GM21576 (cell line): ENCODE measurements at regions not wholly inside any gene's neighbourhood (a gene's known extent, or its start where the extent isn't known, plus 50 kb on each side); places are given as distances from the start of the nearest gene placed in this dataset.
A peak's percentile ranks its signal among the peaks of the same experiment; 100 is the strongest.

Experiments
- ATAC-seq: cut with Tn5 transposase; IDR thresholded peaks from one replicate; pipeline ENCODE4 v1.9.1; 2021; ENCODE audit warnings: mild to moderate bottlenecking, moderate library complexity; ENCODE audit not compliant: unreplicated experiment

DNA sequence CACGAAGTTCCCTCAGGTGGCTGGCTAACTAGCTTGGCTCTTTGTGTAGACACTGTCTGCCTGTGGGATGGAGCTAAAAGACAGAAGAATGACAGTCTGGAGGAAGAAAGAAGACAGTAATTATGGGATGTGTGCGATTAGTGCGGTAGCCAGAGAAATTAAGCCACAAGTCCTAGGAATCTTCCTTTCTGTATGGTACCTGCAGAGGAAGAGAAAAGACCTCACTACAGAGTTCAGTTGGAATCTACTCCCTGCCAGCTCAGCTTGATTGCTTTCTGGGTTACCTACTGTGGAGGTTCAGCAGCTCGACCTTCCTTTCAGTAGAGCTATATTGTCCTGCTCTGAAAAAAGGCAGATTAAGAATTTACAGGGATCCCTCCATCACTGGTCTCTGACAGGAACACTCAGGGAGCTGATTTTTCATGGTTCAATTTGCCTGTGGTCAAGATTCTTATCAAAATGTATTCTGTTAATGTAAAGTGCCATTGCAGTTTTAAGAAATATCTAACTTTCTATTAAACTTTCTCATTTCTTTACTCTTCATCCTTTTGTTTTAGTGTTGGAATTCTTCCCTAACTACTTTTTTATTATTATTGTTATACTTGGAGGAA is 187.2 kb downstream of the CENPW start:
- ATAC-seq: no peak

DNA sequence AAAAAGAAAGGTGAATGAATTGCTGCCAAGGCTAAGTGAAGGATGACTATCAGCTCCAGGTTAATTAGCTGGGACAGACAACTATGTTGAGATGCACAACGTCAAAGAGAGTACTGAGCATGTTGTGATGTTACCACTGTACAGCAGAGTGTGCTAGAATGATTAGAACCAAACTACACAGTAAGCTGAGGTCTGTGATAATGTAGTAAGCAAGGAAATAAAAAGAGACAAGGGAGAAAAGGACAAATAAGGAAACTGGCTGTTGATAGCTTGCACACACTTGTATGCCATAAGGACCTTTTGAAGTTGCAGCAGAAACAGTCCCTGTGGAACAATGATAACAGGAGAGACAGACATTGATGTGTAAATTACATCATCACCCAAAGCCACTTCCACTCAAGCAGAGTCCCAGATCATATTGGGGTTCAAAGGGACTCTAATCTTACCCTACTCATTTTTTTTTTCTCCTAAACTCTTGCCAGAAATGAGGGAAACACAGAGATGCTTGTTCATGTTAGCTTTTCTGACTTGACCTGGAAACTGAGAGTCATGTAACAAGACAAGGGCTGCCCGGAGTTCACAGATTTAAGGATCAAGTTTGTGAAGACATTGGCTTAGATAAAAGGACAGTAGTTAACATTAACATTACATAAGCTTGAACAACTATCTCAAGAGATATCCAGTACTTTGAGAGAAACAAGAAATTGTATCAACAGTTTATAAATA is 189.9 kb downstream of the CENPW start:
- ATAC-seq: no peak

DNA sequence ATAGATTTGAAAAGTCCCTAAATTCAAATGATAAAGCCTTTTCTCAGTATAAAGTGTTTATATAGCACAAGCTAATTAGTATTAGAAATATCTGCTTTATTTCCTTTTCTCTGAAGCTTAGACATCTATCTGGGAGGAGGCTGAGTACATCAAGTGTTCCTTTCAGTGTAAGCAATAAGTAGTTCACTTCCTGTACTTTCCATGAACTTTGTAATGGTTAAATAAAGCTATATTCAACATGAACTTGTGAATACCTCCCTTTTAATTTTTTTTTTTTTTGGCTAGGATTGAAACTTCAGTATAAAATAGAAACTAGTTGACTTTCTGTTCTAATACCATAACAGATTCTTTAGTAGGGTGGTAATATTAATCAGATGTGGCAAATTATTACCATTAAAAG is 190.9 kb downstream of the CENPW start:
- ATAC-seq: no peak

DNA sequence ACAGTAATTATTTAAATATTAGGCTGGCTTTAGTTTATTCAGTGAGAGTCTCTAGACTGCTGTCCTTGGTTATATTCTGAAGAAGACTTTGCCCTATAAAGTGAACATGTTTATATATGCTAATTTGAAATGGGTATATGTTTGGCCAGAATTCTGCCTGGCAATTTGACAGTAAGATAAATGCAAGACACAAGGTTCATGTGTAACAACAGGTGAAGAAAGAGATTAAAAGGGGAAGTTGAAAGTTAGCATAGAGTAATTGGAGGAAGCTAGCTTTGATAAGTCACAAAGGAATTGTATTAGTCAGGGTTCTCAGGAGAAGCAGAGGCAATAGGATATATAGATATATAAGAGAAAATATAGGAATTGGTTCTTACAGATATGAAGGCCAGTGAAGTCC is 191.4 kb downstream of the CENPW start:
- ATAC-seq: no peak

DNA sequence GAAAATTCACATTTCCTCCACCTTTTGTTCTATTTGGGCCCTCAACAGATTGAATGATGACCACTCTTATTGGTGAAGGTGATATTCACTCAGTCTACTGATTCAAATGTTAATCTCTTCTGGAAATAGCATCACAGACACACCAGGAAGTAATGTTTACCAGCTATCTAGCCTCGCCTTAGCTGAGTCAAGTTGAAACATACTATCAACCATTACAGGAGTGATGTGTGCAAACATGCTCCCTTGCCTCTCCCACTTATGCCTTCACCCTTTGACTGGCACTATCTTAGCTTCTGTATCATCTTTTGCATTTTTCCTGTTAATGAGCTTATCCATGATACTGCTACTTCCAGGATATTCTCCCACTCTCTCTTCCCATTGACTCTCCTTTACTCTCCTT is 191.9 kb downstream of the CENPW start:
- peak; percentile 80 for ATAC-seq

DNA sequence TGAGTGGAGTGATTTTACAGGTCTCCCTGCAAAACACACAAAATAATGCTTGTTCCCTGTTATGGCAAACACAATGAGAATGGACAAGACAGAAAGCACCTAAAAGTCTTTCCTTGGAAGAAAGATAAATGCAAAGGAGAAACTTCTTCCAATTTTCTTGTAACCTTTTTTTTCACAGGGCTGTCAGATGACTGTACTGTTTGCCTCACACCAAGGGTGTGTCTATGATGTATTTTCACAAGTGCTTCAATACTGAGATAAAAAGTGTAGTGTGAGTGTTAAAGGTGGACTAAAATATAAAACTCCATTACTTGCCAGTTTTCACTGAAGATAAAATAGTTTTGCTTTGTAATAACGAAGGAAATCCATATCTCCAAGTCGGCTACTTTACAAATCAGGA is 194.5 kb downstream of the CENPW start:
- no peak for ATAC-seq

DNA sequence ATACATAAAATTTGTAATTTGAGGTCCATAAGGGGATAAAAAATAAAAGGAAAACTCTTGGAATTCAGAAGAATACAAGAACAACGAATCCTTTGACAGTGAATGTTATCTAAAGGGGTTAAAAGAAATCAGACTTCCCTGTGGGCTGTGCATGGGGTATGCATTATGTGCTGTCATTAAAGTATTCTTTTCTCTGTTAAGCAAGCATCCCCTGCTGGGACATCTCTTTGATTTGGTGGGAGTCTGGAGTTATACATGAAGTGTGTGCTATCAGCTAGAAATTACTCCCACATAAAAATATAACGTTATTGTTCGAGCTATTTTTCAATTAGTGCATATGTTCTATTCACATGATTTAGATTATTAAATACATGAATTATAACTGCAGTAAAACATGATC is 195.2 kb downstream of the CENPW start:
- no peak for ATAC-seq

DNA sequence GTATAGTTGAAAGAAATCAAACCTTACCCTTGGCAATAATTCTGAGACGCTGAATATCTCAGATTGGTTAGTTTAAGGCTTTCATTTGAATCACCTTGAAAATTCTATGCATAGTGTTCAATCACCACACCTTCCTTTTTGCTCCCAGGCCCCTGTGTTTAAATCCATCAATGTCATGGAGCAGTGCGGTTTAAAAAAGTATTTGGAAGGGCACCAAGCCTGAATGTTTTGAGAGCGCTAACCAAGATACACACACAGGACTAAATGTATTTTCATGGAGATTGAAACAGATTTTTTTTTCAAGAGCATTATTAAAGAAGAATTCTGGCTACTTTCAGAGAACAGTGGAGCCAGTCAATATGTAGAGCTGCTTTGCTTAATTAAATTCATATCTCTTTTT is 195.7 kb downstream of the CENPW start:
- ATAC-seq: no peak

DNA sequence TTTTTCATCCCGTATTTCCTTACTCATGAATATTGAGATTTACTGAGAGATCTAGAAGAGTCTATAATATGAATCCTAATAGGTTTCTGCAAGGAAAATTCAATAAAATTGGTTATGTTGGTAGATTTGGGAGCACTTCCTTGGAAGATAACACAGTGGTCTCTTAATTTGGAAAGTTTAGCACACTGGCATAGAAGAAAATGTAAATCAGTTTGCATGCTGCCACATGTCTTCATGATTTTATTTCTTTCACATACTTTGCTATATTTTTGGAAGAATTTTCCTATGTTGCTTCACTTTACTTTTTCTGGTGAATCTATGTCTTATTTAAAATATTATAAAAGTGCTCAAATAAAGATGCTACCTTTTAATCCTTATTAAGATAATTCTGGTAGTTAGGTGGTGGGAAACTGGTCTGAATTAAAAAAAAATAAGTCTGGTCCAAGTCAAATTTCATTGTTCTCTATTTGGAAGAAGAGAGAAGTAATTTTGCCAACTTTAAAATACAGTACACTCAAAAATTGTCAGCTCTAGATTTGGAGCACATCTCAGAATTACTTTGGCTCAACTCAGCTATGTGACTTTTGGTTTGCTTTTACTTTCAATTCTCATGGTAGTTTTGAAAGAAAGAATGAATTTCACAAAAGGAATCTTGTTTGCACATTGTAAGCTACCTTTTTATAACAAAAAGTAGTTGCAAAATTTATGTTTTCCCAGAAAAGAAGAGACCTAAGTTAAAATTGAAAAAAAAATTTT is 197.3 kb downstream of the CENPW start:
- no peak for ATAC-seq

DNA sequence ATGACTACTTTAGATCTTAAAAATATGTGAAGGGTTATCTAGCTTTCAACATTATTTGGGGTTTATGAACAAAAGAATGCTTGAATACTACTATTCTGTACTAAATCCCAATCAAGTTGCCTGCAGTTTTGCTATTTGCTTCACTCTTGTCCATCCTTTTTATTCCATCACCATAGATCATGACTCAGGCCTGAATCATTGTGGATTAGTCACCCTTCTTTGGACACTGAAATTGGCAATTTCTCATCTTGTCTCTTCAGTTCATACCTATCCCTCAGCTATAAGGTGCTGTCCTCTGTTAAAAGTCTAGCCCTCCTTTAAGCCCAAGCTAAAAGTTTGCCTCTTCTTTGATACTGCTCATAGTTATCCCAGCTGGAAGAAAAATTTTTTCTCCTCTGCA is 199.1 kb downstream of the CENPW start:
- no peak for ATAC-seq

DNA sequence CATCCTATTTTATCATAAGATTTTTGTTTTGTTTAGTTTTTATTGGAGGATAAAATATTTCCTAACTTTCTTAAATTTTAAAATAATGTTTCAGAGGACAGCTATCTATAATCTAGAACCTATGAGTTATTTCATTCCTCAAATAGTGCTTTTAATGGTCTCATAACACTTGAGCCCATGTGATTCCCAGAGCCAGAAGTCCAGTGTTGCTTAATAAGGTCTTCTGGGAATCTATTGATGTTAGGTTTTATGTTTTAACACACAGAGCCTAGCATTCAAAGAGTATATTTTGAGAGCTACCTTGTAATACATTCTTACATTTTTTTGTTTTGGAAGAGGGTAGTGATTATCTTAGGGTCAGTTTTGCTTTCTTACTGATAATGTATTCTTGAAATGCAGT is 200.2 kb downstream of the CENPW start:
- no peak for ATAC-seq

DNA sequence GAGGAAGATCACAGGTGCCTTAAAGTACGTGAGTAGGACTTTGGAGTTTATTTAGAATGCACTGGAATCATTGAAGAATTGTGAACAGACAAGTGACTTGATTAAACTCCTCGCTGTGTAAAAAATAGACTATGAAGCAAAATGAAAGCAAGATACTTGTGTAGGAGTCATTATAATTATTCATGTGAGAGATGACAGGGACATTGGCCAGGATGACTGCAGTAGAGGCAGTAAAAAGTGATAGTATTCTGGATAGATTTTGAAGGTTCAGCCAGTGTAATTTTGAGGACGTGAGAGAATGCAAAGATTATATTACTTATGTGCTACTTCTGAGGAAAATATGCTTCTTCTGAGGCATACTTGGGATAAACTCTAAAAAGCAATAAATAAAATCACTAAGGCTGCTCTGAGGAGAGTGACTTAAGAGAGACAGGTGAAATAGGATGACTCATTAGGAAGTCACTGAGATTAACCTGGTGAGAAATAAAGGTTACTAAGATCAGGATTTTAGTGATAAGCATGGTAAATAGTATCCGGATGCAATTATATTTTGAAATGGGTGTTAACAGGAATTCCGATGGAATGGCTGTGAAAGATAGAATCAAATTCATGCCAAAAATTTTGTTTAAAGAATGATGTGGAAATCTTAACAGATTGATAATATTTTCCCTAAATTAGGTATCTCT is 202.0 kb downstream of the CENPW start:
- no peak for ATAC-seq

DNA sequence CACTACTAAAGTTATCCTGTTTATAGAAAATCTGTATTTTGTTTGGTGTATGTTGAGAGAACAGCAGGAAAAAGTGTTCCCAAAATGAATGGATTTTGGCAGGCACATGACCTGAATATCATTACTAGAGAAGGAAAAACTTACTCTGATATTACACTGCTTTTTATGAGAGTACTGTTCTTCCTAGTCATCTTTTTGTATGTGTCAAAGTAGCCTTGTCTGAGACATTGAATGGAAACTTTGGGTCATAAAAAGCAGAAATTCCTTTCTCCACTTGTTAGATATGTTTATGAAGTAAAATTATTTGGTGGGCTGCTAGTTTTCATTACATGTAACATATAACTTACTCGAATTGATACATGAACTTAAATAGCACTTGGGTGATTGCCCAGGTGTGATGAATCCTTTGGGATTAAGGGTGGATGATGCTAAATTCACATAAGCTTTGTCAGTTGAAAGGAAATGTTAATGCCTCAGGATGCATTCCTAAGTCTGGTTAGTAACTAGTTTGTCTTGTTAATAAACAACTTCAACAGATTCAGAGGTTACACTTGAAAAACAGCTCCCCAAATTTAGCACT is 206.7 kb downstream of the CENPW start:
- ATAC-seq: no peak

DNA sequence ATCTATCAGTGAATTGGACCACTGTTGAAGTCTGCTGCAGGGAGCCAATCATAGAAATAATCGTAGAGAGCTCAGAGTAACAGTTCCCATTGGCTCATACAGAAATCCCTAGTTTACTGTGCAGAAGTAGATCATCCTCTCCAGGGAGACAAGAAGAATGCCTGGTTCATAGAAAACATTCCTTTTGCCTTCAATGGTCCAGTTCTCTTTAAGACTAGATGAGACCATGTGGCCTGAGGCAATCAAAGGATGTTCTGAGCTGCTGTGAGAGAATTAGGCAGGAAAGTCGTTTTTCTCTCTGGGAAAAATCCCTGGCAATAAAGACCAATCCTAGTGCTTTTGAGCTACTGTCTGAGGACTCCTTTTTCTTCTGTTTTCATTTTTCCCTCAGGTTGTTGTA is 208.4 kb downstream of the CENPW start:
- ATAC-seq: no peak

DNA sequence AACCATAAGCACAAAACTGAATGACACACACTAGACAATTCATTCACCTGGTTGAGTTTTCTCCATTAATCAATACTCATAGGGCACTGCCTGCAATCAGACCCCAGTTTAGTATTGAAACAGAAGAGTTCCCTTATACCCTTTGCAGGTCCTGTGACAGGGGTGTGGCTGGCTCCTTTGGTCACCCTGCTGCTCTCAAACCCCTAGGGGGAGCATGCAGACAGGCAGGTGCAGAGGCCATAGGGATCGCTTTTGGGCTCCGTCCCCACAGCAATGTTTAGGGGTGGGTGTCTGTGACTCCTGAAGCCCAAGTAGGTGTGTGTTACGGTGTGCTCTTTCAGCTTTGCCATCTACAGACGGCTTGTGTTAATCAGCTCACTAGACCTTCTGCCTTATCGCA is 210.4 kb downstream of the CENPW start:
- ATAC-seq: no peak

DNA sequence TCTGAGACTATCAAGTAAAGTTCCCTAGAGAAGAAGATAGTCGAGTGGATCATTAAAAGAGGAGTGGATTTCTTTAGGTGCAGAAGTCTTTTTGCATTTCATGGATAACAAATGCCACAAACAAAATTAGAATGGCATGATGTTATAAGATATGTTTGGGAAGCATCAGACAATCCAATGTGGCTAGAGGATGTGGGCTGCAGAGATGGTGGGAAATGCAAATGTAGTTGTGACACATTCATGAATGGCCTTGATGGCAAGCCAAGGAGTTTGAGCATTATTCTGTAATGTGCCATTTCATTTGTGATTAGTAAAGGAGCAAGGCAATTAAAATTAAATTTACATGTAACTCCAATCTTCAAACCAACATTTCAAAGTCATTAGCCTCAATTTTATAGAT is 211.9 kb downstream of the CENPW start:
- ATAC-seq: no peak

DNA sequence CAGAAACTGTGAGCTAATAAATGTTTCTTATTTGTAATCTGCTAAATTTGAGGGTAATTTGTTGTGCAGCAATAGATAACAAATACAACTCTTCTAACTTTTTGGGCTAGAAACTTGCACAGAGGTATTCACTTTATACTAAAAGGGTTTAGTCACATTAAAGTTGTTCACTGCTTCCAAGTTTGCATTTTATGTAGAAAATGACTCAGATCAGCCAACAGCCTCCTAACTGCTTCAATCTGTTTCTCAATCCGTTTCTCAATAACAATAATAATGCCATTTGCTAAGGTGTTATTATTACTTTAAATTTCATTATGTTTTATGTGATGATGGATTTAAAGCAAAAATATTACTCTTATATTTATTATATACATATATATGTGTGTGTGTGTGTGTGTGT is 213.9 kb downstream of the CENPW start:
- no peak for ATAC-seq

DNA sequence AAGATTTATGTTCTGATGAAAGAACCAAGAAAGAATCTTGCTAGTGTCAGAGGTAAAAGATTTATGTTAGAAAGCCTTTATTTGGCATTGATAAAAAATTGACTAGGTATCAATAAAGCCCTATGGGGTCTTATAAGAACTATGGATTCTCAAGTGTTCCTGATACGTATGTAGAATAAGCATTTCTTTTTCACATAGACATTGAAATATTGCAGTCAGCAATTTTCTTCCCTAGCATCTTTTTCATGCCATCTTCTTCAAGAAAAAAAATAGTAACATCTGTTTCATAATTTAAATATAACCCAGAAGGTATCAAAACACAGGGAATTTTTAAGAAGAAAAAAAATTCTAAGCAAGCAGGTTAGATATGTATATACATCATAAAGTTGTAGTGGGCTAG is 230.6 kb downstream of the CENPW start:
- ATAC-seq: no peak

DNA sequence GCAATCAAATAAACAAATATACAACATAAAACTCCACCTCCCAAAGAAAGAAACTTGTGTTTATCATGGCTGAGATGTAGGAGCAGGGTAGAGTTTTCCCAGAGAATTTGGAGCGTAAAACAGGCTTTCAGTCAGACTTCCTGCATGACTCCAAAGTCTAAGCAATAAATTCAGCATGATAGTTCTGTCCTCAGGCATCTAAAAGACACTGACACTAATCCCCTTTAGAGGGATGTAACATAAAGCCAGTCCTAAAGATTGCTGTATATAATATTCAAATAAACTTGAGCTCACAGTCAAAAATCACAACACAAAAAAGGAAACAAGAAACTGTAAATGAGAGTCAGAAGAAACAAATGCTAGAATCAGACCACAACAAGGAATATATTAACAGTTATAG is 234.4 kb downstream of the CENPW start:
- no peak for ATAC-seq

DNA sequence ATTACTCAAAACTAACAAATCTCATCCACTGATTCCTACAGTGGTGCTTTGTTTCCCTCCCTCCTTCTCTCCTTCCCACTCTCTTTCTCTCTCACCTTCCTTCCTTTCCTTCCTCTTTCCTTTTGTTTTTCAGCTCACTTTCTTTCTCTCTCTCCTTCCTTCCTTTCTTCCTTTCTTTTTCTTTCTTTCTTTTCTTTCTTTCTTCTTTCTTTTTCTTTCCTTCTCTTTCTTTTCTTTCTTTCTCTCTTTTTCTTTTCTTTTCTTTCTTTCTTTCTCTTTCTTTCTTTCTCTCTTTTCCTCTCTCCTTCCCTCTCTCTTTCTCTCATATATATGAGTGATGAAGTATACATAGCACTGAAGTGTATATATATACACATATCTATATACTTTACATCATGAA is 241.4 kb downstream of the CENPW start:
- ATAC-seq: no peak

DNA sequence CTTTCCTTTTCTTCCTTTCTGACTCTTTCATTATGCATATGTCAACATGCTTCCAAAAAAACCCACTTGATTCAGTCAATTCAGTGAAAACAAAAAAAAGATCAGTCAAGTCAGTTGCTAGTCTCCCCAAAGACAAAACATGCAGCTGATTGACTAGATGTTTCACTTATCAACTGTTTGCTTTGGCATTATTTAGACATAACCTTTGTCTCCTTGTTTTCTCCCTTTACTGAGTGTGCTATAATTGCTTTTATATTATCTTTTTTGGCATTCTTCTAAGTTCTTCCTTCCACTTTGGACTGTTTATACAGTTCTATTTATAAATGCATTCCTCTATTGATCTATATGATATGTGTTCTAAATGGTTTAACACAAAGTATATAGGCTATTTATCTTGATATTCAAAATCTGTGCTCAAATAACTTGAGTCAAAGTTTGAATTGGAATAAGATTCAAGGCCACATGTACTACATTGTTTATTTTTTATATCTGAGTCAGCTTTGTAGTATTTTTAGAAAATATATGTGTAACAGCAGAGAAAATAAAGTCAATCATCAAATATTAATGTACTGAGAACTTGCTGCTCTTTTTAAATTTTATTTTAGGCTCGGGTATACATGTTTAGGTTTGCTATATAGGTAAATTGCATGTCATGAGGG is 260.5 kb downstream of the CENPW start:
- ATAC-seq: no peak
